Adrenal gland (tissue), 5 donors: ENCODE measurements at regions not wholly inside any gene's neighbourhood (a gene's known extent, or its start where the extent isn't known, plus 50 kb on each side); places are given as distances from the start of the nearest gene placed in this dataset.

ENCODE experiments used
- CTCF ChIP-seq, 6 experiments: fragments of 450-650 bp in 4 of 6; fragments of 200-600 bp in 2 of 6; sonication (generic) in 1 of 6; IDR thresholded peaks; 1 replicate in 5 of 6; 2 replicates in 1 of 6; pipeline versions ENCODE4 v1.5.1 to v1.8.0; 2016 to 2021; ENCODE audit warnings: antibody characterized with exemption in 6 of 6, mild to moderate bottlenecking in 2 of 6, moderate library complexity in 1 of 6
- POLR2A ChIP-seq, 2 donors: fragments of 450-650 bp; IDR thresholded peaks; one replicate each; pipeline ENCODE4 v1.6.1; 2017; ENCODE audit warnings: antibody characterized with exemption in 2 of 2, mild to moderate bottlenecking in 2 of 2, moderate library complexity in 1 of 2
- donor health status: DM: no; HTN: no; CAD: no.

DNA sequence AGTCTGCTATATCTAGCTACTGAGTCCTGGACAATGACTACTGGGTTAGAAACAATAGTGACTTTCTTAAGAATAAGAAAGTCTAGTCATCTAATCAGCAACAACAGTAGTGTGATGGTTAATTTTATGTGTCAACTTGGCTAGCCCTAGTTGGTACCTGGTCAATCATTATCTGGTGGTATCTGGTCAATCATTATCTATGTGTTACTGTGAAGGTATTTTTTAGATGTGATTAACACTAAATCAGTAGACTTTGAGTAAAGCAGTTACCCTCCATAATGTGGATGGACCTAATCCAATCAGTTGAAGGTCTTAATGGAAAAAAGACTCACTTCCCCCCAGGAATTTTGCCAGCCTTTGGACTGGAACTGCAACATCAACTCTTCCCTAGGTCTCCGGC, 312.6 kb downstream of the SIPA1L2 start:
- TF ChIP-seq CTCF (IDR thresholded peaks at IDR 0.05): no peak
- TF ChIP-seq POLR2A (IDR thresholded peaks at IDR 0.05): no peak
